NCI-H345 (cell line): ENCODE measurements at regions not wholly inside any gene's neighbourhood (a gene's known extent, or its start where the extent isn't known, plus 50 kb on each side); places are given as distances from the start of the nearest gene placed in this dataset.

ENCODE experiments used
- DNase-seq: peaks from one replicate; lab custom pipeline; 2025; lab: John Stamatoyannopoulos, UW

GRCh38 chr2:42918671-42919318, 126.4 kb upstream of the HAAO start:
- DNase-seq, result no peak

GRCh38 chr2:42918041-42918440, 125.7 kb upstream of the HAAO start:
- DNase-seq, result no peak

GRCh38 chr2:42917425-42917927, 125.1 kb upstream of the HAAO start:
- no peak for DNase-seq

- DNase-seq, result no peak
These were observed 123.9 kb upstream of the HAAO start for GRCh38 chr2:42916324-42916723.

- DNase-seq, result no peak
These were observed 122.5 kb upstream of the HAAO start for GRCh38 chr2:42914860-42915259.

- peak; percentile 39 for DNase-seq
These were observed 121.9 kb upstream of the HAAO start for GRCh38 chr2:42914314-42914713.

GRCh38 chr2:42913280-42913878, 121.0 kb upstream of the HAAO start:
- DNase-seq, result no peak

- no peak for DNase-seq
These were observed 118.4 kb upstream of the HAAO start for GRCh38 chr2:42910645-42911405.

- DNase-seq, result no peak
These were observed 117.6 kb upstream of the HAAO start for GRCh38 chr2:42909966-42910365.

GRCh38 chr2:42908518-42909200, 116.3 kb upstream of the HAAO start:
- no peak for DNase-seq

GRCh38 chr2:42907835-42908234, 115.5 kb upstream of the HAAO start:
- no peak for DNase-seq

- no peak for DNase-seq
These were observed 114.4 kb upstream of the HAAO start for GRCh38 chr2:42906557-42907411.

GRCh38 chr2:42906111-42906556, 113.8 kb upstream of the HAAO start:
- no peak for DNase-seq

GRCh38 chr2:42905341-42906110, 113.1 kb upstream of the HAAO start:
- DNase-seq, result peak; percentile 16

- DNase-seq, result no peak
These were observed 112.1 kb upstream of the HAAO start for GRCh38 chr2:42904576-42904876.

- peak; percentile 96 for DNase-seq
These were observed 111.6 kb upstream of the HAAO start for GRCh38 chr2:42903821-42904575.

- DNase-seq, result no peak
These were observed 110.7 kb upstream of the HAAO start for GRCh38 chr2:42902939-42903709.

- DNase-seq, result no peak
These were observed 108.8 kb upstream of the HAAO start for GRCh38 chr2:42901076-42901640.

- DNase-seq, result no peak
These were observed 108.0 kb upstream of the HAAO start for GRCh38 chr2:42900289-42900891.
